ENCODE measurements at regions not wholly inside any gene's neighbourhood (a gene's known extent, or its start where the extent isn't known, plus 50 kb on each side); places are given as distances from the start of the nearest gene placed in this dataset.
A peak's percentile ranks its signal among the peaks of the same experiment; 100 is the strongest.

DNA sequence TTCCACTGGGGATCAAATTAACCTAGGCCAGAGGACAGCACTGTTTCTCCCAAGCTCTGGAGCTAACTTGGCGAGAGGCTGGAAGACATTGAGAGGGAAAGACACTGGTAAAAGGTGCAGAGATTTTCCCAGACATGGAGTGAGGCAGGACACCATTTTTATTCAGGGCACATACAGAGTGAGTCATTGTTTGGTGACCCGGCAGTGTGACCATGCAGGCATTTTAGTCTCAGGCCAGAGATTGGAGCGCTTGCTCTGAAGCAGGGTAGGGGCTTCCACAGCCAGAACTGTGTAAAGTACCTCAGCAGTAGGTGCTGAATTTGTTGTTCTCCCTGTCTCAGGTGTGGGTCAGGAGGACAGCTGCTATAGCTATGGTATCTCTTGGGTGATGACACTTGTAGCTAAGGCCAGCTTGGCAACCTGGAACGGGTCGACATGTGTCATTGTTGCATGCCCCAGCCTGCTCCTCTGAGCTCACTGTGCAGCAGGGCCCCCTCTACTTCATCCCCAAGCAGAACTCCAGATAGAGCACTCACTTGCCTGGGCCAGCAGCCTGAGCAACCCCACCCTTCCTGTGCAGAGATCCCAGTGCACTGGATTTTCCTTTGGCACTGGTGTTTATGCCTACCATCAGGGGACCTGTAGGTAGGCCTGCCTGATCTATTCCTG lies 79.8 kb upstream of the ATP8A1 start:
- no peak for DNase-seq

DNA sequence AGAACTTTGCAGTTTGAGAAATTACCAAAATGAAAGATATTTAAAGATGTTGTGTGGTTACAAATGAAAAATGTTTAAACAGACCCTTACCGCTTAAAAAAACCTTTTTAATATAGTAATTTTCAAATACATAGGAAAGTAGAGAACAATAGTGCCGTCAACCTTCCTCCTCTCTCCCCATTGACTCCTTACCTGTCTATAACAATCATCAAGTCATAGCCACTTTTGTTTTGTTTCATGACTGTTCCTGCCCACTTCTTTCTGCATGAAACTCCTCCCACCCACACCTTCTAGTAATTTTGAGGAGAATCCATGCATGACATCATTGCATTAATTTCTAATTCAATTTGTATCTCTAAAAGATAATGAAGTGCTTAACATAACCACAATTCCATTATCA lies 76.5 kb upstream of the ATP8A1 start:
- no peak for DNase-seq

DNA sequence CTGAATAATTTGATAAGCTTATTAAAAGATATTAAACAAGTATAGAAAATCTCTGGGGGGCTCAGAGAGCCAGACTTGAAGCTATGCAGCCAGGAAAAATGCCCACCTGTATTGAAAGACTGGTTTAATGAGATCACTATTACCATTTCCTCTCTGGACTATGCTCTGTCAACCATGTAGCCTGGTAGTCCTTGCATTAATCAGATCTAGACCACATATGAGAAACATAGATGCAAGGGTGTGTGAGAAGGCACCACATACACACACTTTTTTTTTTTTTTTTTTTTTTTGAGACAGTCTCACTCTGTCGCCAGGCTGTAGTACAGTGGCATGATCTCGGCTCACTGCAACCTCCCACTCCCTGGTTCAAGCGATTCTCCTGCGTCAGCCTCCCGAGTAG lies 75.9 kb upstream of the ATP8A1 start:
- DNase-seq: no peak

DNA sequence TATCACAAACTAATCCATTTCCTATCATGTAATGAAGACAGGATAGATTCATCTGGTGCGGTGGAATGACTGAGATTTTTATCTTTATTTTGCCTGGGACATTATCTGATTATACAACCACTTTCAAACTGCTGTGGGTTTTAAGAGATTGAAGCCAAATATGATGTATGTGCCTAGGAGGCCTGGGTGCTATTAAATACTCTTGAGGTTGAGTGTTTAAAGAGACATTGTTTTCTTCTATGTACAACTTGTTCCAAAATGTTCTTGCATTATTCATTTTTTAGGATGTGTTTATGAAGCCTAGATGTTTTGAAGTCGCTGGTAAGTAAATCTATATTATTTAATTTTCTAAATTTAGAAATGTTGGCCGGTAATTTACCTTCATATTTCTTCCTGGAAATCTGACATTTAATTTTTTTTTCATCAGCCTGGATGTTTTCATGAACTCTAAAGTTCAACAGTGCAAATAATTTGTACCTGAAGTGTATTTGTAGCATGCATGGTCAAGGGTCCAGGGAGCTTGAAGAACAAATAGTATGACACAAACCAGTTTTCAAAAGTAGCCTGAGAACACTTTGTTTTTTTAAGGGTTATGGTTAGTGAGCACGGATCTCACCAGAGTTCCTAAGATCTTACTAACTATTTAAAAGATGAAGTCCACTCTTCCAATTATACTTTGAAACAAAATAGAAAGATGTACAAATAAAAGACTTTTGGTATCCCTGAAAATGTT lies 72.8 kb upstream of the ATP8A1 start:
- no peak for DNase-seq

DNA sequence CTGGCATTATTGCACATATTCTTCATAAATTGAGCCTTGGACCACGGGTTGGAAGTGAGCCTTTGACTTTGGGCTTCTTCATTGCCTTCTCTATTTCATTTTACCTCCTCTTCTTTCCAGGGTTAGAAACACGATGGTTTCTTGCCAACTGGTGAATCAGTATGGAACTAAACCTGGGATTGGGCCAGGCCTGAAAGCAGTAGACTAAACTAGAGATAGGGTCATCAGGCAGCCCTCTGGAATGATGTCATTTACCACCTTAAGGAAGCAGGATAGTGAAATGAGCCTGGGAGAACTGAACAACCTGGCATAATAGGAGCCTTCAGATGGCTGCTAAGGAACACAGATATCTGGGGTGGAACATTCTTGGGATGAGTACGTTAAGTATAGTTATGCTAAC lies 67.5 kb upstream of the ATP8A1 start:
- no peak for DNase-seq

DNA sequence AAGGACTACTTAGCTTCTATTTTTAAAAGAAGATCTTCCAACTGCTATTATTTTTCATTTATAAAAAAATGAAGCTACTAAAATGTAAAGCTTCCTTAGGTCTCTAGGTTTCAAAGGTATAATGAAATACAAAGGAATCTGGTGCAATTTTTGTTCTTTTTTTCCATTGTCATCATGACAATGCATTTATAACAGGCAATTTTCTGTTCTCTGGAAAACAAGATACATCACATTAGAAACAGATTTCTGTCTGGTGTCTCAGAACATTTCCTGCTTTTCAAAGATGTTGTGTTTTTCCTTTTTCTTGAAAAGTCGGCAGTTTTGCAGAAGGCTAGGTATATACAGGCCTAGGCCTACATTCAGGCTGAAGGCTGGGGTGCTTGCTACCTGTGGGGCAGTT lies 63.6 kb upstream of the ATP8A1 start:
- DNase-seq: no peak

DNA sequence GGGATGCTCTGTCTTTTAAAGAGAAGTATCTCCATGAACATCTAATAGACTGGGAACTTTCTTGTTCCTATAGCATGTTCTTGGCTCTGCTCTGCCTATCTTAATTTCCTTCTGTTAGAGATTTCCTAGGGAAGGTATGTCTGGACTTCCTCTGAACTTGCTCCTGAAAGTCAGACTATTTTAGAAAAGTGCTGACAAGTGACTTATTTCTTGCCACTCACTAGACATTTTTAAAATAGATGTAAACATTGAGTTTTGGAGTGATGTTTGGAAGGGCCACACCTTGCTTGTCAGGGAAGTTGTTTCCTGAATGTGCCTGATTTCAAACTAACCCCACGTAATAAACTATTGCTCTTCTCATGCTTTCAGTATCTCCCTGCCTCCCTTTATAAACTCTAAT lies 62.4 kb upstream of the ATP8A1 start:
- DNase-seq: no peak

DNA sequence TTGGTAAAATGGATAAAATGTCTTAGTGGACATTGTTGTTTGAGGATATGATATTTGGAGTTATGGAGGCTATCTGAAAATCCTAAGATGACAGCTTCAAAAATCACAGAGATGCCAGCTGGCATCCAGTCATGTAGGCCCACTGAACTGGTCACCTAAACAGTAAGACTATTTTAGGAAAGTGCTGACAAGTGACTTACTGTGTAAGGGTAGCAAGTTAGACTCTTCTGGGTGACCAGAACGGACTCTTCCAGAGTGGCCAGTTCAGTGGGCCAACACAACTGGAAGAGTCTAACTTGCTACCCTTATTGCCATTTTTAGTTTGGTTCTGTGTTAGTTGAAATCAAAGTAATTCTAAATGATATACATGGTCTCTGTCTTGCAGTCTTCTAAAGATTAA lies 61.4 kb upstream of the ATP8A1 start:
- DNase-seq: no peak

DNA sequence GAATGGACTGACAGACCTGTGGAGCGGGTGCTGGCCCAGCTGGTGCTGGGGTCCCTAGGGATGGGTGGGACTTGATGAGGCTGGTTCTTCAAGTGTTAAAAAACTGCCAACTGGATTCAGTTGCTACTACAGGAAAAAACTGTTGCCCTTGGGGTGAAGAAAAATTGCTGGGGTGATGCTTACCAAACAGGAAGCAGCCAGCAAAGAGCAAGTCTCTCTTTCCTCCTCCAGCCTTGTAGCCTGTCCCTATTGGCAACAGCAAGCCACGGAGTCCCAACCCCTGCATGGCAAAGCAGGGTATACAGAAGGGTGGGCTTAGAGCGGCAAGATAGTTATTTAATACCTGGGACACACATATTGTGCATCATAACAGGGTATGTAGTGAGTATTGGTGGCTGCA lies 60.1 kb upstream of the ATP8A1 start:
- no peak for DNase-seq

DNA sequence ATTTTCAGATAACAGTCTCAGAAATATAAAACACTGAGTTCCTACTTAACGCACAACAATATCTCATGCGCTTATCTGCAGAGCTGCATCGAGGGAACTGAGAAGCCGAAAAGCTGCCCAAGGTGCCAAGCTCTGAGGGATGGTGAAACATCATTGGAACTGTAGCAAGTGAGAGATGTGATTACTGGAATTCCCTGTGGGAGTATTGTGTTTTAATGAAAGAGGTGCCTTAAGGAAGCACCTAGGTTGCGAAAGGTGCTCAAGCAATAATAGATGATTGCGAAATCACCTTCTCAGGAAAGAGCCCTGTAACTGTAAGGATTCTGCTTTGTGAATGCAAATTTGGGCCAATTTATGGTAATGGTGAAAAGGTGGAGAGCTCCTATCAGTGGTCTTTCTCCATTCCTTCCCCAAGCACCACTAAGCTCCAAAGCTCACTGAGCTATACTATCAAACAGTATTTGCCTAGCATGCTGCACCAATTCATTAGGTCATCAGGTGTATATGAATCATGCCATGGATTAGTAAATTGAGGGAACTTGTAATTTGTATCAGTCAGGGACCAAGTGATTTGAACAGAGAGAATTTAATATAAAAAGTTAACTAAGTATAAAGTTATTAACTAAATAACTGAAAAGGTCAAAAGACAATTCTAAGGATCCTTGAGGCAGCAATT lies 59.0 kb upstream of the ATP8A1 start:
- no peak for DNase-seq

DNA sequence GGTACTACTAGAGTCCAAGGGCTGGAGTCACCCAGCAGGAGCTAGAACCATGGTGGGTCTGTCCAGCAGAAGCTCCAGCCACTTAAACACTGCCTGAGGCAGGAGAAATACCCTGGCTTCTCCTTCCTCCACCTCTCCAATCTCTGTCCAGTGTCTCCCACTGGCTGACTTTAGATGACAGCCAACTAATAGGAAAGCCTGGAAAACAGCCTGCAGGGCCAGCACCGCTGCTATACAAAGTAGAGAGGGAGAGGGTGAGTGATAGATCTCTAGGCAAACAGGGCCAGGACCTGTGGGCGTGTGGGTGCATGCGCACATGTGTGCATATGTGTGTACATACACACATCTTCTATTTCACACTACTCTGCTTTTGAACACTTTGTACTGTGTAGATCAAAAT lies 56.5 kb upstream of the ATP8A1 start:
- DNase-seq: no peak

DNA sequence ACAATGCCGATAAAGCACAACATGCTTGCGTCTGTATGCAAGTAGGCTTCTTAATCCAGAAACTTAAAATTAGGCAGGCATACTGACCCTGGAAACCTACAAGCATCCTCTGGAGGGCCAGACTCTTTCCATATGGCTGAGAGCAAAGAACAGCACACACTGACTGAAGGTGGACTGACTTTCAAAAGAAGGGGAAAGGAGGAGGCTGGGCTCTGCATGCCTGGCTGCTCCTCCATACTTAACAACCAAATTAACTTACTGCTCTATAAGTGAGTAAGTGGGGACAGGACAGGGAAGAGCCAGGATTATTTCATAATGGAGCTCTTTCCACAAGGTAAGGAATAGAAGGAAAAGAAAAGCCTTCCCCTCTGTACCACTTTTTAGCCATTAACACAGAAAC lies 55.9 kb upstream of the ATP8A1 start:
- DNase-seq: no peak

DNA sequence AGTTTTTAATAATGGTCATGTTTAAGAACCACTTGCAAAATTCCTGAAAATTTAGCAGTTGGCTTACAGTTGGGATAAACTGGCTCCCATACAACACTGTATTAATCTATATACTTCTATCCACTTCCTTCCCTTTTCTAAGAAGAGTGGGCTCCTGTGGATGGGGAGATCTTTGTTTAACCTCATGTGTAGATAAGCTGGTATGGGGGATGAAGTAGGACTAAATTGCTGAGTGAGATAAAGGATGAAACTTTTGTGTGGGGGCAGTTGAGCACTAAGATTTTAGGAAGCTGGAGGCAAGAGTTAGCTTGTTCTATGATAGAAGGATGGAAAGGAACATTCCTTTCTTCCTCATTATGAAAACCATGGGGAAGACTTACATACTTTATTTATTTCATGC lies 54.6 kb upstream of the ATP8A1 start:
- DNase-seq: no peak

DNA sequence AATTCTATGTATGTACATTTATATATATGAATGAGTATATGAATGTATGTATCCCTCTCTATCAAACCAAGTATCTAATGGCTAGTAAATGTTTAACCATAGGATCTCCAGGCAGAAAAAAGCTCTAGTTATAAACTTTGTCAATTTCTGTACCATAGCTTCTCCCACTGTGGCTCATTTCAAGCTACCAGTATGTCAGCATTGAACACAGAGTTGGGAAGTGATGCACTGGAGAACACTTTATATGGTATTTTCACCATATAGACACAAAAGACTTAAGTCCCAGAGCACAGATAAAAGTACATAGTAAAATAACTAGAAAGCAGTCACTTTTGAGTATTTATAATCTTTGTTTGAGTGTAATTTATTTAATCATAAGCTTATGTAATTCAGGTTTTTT lies 53.9 kb upstream of the ATP8A1 start:
- DNase-seq: no peak

DNA sequence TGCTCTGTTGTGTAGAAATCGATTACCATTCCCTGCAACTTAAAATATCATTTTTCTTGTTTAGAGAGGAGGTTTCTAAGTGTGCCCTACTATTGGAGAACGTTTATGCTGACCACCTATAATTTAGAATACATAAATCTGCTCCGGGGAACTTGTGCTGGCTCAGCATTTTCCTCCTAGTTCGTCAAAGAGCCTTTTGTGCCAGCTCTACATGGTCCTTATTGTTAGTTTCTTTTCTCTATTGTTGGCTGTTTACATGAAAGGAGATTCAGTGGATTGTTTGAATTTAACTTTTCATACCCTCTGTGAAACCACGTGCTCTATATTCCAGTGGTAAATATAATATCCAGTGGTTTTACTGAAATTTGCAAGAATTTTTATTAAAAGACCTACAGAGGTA lies 53.4 kb upstream of the ATP8A1 start:
- DNase-seq: no peak

DNA sequence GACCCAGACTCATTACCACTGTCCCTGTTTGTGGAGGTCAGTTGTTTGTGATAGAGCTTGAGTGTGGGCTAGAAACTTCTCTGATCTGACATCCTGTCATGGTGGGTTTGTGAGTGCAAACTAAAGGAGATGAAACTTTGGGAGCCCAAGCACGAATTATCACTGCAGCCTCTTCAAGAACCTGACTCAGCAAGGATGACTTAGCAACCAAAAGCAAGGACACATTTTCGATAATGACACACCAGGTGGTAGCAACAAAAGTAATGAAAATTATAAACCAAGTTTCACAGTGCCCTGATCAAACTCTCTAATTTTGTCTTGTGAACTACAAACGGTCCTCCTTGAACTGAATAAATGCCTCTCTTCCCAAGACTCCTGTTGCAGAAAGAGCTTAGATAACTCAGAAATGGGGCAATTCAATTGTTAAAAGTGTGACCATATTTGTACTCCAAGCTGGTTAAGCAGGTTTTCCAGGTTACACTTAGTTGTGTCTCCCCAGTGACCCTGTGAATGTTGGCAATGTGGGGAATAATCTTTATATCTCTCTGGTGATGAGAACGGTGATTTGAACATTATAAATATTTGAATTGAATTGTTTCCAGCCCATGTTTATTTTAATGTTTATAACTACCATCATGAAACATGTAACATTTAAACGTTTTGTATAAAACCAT lies 52.6 kb upstream of the ATP8A1 start:
- DNase-seq: no peak

DNA sequence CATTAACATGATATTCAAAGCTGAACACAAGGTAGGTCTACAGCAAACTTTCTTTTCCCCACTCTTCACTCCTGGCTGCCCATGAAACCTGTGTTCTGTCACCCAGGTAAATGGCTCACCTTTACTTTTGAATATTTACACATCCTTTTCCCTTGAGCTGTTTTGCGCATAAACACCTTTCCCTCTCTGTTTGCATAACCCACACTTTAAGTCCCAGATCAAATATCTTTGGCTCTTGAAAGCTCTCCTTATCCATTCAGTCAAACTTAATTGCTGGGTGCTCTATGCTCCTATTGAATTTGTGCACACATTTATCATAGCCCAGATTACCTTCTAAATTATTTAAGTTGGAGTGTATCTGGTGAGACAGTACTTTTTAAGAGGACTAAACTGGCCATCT lies 51.7 kb upstream of the ATP8A1 start:
- peak; percentile 97 for DNase-seq

All from NCI-H187 treated with DMSO at 0.1 percent for 48 hours (cell line).